DND-41 (cell line): ENCODE measurements at regions not wholly inside any gene's neighbourhood (a gene's known extent, or its start where the extent isn't known, plus 50 kb on each side); places are given as distances from the start of the nearest gene placed in this dataset.

ENCODE experiments used
- ATAC-seq: fragments of 200-7000 bp; cut with Tn5 transposase; 3 replicates; pipeline ENCODE4 v1.9.1; 2021; ENCODE audit warnings: low read depth; ENCODE audit not compliant: insufficient read depth
- DNase-seq: peaks from one replicate; pipeline ENCODE4 v3.0.0-alpha.2; 2020
- H2AFZ ChIP-seq: 2 replicates; pipeline ENCODE4 v1.6.0; 2012; ENCODE audit warnings: low read depth, low read length
- H3K27ac ChIP-seq: 2 replicates; pipeline ENCODE4 v1.5.1; 2012; ENCODE audit warnings: low read length, inconsistent platforms
- H3K27me3 ChIP-seq: fragments of 200-600 bp; sonication (generic); 2 replicates; pipeline ENCODE4 v1.6.0; 2012; ENCODE audit warnings: low read length, mild to moderate bottlenecking, inconsistent platforms; ENCODE audit not compliant: insufficient read depth, poor library complexity
- H3K36me3 ChIP-seq: 2 replicates; pipeline ENCODE4 v1.5.1; 2012; ENCODE audit warnings: low read length, inconsistent platforms; ENCODE audit not compliant: insufficient read depth
- H3K4me1 ChIP-seq: 2 replicates; pipeline ENCODE4 v1.5.1; 2012; ENCODE audit warnings: mild to moderate bottlenecking, low read length; ENCODE audit not compliant: insufficient read depth
- H3K4me2 ChIP-seq: 2 replicates; pipeline ENCODE4 v1.6.0; 2012; ENCODE audit warnings: mild to moderate bottlenecking, moderate library complexity, low read length, inconsistent platforms; ENCODE audit not compliant: insufficient read depth
- H3K4me3 ChIP-seq, 2 experiments: fragments of 200-600 bp in 1 of 2; shearing (Covaris generic) in 1 of 2; 2 replicates each; pipeline ENCODE4 v1.5.1; 2012 to 2016; ENCODE audit warnings: inconsistent platforms in 2 of 2, low read length in 2 of 2, mild to moderate bottlenecking in 2 of 2, low read depth in 1 of 2, moderate library complexity in 1 of 2
- H3K79me2 ChIP-seq: 2 replicates; pipeline ENCODE4 v1.6.0; 2012; ENCODE audit warnings: low read length, inconsistent platforms; ENCODE audit not compliant: insufficient read depth
- H3K9ac ChIP-seq: 2 replicates; pipeline ENCODE4 v1.6.0; 2012; ENCODE audit warnings: low read depth, mild to moderate bottlenecking, inconsistent platforms, low read length, moderate library complexity
- H3K9me3 ChIP-seq: 2 replicates; pipeline ENCODE4 v1.5.1; 2012; ENCODE audit warnings: low read length, moderate library complexity, mild to moderate bottlenecking, inconsistent platforms; ENCODE audit not compliant: insufficient read depth, severe bottlenecking
- H4K20me1 ChIP-seq: 2 replicates; pipeline ENCODE4 v1.6.0; 2012; ENCODE audit warnings: low read length; ENCODE audit not compliant: insufficient read depth
- EZH2 ChIP-seq: IDR thresholded peaks from 3 replicates; pipeline ENCODE4 v1.6.1; 2012; ENCODE audit warnings: borderline replicate concordance, low read depth, mild to moderate bottlenecking, moderate library complexity, low read length, inconsistent platforms; ENCODE audit not compliant: severe bottlenecking
- TF ChIP-seq, protein P1 (sequence below): IDR thresholded peaks from 2 replicates; pipeline ENCODE4 v1.5.1; 2012; ENCODE audit warnings: borderline replicate concordance, low read length, moderate library complexity, mild to moderate bottlenecking; ENCODE audit not compliant: poor library complexity, severe bottlenecking; ENCODE audit errors: extremely low read depth

DNA sequence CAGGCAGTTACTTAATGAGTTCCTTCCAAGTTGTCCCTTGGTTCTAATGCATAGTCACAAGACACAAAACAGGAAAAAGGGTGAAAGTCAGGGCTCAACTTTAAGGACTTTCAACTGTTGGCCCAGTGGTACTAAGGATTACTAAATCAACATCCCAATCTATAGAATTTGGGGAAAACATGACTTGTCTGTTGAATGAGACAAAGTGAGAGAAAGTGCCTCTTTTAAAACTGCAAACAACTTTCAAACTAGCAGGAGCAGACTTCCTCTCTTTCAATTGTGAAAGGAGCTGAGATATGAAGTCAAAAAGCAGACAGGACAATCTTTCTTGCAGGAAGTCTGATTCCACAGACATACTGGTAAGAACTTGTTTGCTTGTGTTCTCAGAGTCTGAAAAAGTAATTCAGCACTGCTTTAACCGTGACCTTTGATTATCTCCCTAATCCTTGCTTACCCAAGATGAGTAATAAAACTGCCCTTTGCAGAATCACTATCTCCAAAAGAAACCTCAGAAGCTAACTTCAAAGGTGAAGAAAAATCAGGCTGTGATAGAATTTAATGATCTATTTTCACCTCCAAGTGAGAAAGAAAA is 960.7 kb upstream of the RAG2 start:
- no peaks in the 10 kb centered on the region for H3K27me3 ChIP-seq
- H3K4me2 ChIP-seq: no peak overlapping the region
- TF ChIP-seq, protein P1, sequence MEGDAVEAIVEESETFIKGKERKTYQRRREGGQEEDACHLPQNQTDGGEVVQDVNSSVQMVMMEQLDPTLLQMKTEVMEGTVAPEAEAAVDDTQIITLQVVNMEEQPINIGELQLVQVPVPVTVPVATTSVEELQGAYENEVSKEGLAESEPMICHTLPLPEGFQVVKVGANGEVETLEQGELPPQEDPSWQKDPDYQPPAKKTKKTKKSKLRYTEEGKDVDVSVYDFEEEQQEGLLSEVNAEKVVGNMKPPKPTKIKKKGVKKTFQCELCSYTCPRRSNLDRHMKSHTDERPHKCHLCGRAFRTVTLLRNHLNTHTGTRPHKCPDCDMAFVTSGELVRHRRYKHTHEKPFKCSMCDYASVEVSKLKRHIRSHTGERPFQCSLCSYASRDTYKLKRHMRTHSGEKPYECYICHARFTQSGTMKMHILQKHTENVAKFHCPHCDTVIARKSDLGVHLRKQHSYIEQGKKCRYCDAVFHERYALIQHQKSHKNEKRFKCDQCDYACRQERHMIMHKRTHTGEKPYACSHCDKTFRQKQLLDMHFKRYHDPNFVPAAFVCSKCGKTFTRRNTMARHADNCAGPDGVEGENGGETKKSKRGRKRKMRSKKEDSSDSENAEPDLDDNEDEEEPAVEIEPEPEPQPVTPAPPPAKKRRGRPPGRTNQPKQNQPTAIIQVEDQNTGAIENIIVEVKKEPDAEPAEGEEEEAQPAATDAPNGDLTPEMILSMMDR: no peak
- TF ChIP-seq EZH2: no peak
- H3K4me3 ChIP-seq: no peak overlapping the region
- no peaks in the 10 kb centered on the region for H3K9me3 ChIP-seq
- H3K9ac ChIP-seq: no peak overlapping the region
- H4K20me1 ChIP-seq: no peaks in the 10 kb centered on the region
- H3K27ac ChIP-seq: no peak overlapping the region
- H3K79me2 ChIP-seq: no peaks in the 10 kb centered on the region
- no peaks in the 10 kb centered on the region for H3K36me3 ChIP-seq
- ATAC-seq: no peak
- no peak for DNase-seq
- no peaks in the 10 kb centered on the region for H3K4me1 ChIP-seq
- no peak overlapping the region for H2AFZ ChIP-seq

DNA sequence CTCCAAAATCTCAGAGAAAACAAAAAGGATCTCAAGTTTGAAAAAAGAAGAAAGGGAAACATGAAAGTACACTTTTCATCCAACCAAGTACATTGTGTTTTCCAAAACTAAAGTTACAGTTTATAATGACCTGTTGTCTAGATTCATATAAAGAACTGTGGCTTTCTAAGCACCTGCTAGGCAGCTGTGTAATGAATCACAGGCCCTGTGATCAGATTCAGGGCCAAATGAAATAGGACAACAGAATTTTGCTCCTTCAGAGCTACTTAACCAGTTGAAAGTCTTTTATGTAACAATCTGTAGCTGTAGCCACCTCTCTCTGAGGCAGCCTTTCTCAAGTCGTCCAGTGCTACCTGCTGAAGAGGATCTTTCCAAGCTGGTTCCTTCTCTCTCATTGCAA is 960.0 kb upstream of the RAG2 start:
- Histone ChIP-seq H4K20me1 (no peaks in the 10 kb centered on the region), H3K4me2 (no peak overlapping the region), H3K36me3 (no peaks in the 10 kb centered on the region), H3K9ac (no peak overlapping the region), H3K4me3 (no peak overlapping the region), H3K27me3 (no peaks in the 10 kb centered on the region), H3K9me3 (no peaks in the 10 kb centered on the region), H2AFZ (no peak overlapping the region), H3K4me1 (no peaks in the 10 kb centered on the region), H3K27ac (no peak overlapping the region), H3K79me2 (no peaks in the 10 kb centered on the region)
- TF ChIP-seq, protein P1: no peak
- TF ChIP-seq EZH2: no peak
- no peak for ATAC-seq
- no peak for DNase-seq

DNA sequence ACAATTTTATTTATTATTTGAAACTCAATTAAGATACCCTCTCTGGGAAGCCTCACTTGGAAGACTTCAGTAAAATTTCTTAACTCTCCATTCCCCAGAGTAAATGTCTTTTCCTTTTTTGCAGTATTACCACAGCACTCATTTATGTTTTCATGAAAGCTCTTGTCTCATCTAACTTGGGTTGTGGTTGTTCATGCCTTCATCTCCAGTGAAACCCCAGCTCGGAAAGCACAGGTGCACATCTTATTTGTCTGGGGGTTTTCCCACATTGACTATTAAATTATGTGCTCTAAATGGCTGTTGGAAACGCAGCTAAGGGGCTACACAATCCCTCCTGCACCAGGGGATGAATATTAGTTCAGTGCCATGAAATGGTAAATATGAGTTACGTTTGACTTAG is 954.2 kb upstream of the RAG2 start:
- H3K4me2 ChIP-seq: no peak overlapping the region

More for the DNA sequence above, 954.2 kb upstream of the RAG2 start:
- ATAC-seq (no peak), DNase-seq (no peak)
- Histone ChIP-seq H3K4me3 (no peak overlapping the region), H2AFZ (no peak overlapping the region), H3K27ac (no peak overlapping the region), H3K27me3 (no peaks in the 10 kb centered on the region), H3K9ac (no peak overlapping the region), H3K4me1 (no peaks in the 10 kb centered on the region), H4K20me1 (no peaks in the 10 kb centered on the region), H3K36me3 (no peaks in the 10 kb centered on the region), H3K79me2 (no peaks in the 10 kb centered on the region), H3K9me3 (no peaks in the 10 kb centered on the region)
- TF ChIP-seq, protein P1: no peak
- no peak for TF ChIP-seq EZH2
